ENCODE measurements at regions not wholly inside any gene's neighbourhood (a gene's known extent, or its start where the extent isn't known, plus 50 kb on each side); places are given as distances from the start of the nearest gene placed in this dataset.

GRCh38 chr1:57530206-57530910 is 106.5 kb upstream of the DAB1 start:
- DNase-seq = no peak

GRCh38 chr1:57522575-57522974 is 98.7 kb upstream of the DAB1 start:
- no peak for DNase-seq

GRCh38 chr1:57520743-57521515 is 97.1 kb upstream of the DAB1 start:
- DNase-seq = no peak

- no peak for DNase-seq
These were observed 94.6 kb upstream of the DAB1 start for GRCh38 chr1:57518496-57518895.

- no peak for DNase-seq
These were observed 93.9 kb upstream of the DAB1 start for GRCh38 chr1:57517587-57518374.

- no peak for DNase-seq
These were observed 88.5 kb upstream of the DAB1 start for GRCh38 chr1:57512386-57512785.

GRCh38 chr1:57506941-57507340 is 83.1 kb upstream of the DAB1 start:
- no peak for DNase-seq

- no peak for DNase-seq
These were observed 79.5 kb upstream of the DAB1 start for GRCh38 chr1:57503337-57503736.

GRCh38 chr1:57500136-57500830 is 76.4 kb upstream of the DAB1 start:
- DNase-seq = no peak

GRCh38 chr1:57494530-57495079 is 70.7 kb upstream of the DAB1 start:
- no peak for DNase-seq

- no peak for DNase-seq
These were observed 68.8 kb upstream of the DAB1 start for GRCh38 chr1:57492586-57493226.

GRCh38 chr1:57489358-57490036 is 65.6 kb upstream of the DAB1 start:
- DNase-seq = no peak

GRCh38 chr1:57485643-57486042 is 61.8 kb upstream of the DAB1 start:
- DNase-seq = no peak

- no peak for DNase-seq
These were observed 60.1 kb upstream of the DAB1 start for GRCh38 chr1:57483954-57484353.

GRCh38 chr1:57479471-57479870 is 55.6 kb upstream of the DAB1 start:
- no peak for DNase-seq

GRCh38 chr1:57475366-57475765 is 51.5 kb upstream of the DAB1 start:
- DNase-seq = no peak

- no peak for DNase-seq
These were observed 50.4 kb upstream of the DAB1 start for GRCh38 chr1:57474137-57474750.
